A549 (cell line): ENCODE measurements at regions not wholly inside any gene's neighbourhood (a gene's known extent, or its start where the extent isn't known, plus 50 kb on each side); places are given as distances from the start of the nearest gene placed in this dataset.

Experiments used
- CEBPB ChIP-seq, 2 experiments: fragments of >200 bp in 1 of 2; sonication (Bioruptor Twin) in 1 of 2; formaldehyde crosslinking in 1 of 2; IDR thresholded peaks; 2 replicates each; pipeline ENCODE4 v1.6.1; 2012 to 2016
- HMGXB4 ChIP-seq: fragments of 250-450 bp; sonication (Bioruptor Pico); IDR thresholded peaks from 2 replicates; pipeline ENCODE4 v1.5.0; 2021; ENCODE audit warnings: mild to moderate bottlenecking, moderate library complexity, borderline replicate concordance
- TP53 ChIP-seq: fragments of 250-450 bp; sonication (Bioruptor Pico); IDR thresholded peaks from 2 replicates; pipeline ENCODE4 v1.5.0; 2021; ENCODE audit warnings: mild to moderate bottlenecking, moderate library complexity

GRCh38 chr13:73499695-73500094 is 440.9 kb downstream of the KLF5 start:
- TF ChIP-seq CEBPB (IDR thresholded peaks at IDR 0.05) (no peak), HMGXB4 (no peak), TP53 (CRISPR knock-in tag) (no peak)
